Left hindlimb (tissue), 1 donor: ENCODE measurements at regions not wholly inside any gene's neighbourhood (a gene's known extent, or its start where the extent isn't known, plus 50 kb on each side); places are given as distances from the start of the nearest gene placed in this dataset.
"Not testable (repeated sequence)": the region's sequence is repeated elsewhere in the genome, so short reads cannot be mapped to it uniquely, and the experiment has no call there.

Experiments
- DNase-seq: peaks from one replicate; pipeline ENCODE4 v3.0.0-alpha.2; 2018

- no peak for DNase-seq
Observed at GRCh38 chr4:38314663-38315062, 349.3 kb upstream of the KLF3 start.

- DNase-seq: no peak
Observed at GRCh38 chr4:38315286-38315685, 348.7 kb upstream of the KLF3 start.

DNA sequence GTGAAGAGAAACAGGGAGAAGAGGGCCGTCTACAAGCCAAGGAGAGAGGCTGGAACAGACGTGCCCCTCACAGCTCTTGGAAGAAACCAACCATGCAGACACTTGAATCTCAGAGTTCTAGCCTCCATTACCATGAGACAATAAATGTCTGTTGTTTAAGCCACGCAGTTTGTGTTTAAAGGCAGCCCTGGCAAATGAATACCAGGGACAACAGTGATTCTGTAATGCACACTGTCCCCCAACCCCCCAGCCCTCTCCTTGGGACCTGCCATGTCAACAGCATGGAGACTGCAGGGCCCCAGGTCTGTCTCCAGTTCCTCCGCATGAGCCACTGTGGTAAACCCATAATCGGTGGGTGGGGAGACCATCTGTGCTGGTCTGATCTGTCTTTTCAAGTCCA lies 348.0 kb upstream of the KLF3 start:
- no peak for DNase-seq

- no peak for DNase-seq
Observed at GRCh38 chr4:38317041-38317674, 346.8 kb upstream of the KLF3 start.

- peak; percentile 95 for DNase-seq
Observed at GRCh38 chr4:38318737-38319455, 345.1 kb upstream of the KLF3 start.

GRCh38 chr4:38319456-38320342 lies 344.3 kb upstream of the KLF3 start:
- DNase-seq: peak; percentile 97

DNA sequence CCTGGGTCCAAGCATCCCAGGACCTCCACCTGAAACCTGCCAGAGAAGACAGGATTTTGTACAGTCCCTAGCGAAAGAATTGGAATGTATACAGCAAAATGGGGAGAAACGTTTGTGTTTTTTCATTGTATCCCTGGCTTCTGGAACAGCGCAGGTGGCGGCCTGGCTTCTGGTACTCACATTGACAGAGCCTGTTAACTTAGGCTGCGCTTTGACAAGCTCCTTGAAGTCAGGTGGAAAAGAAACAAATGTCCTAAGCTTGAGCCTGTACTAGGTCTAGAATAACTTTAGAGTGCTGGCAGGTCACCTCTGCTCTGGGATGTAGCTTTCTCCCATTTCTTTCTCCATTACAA lies 343.7 kb upstream of the KLF3 start:
- no peak for DNase-seq

- DNase-seq: no peak
Observed at GRCh38 chr4:38320833-38321232, 343.2 kb upstream of the KLF3 start.

- peak; percentile 74 for DNase-seq
Observed at GRCh38 chr4:38322714-38323113, 341.3 kb upstream of the KLF3 start.

DNA sequence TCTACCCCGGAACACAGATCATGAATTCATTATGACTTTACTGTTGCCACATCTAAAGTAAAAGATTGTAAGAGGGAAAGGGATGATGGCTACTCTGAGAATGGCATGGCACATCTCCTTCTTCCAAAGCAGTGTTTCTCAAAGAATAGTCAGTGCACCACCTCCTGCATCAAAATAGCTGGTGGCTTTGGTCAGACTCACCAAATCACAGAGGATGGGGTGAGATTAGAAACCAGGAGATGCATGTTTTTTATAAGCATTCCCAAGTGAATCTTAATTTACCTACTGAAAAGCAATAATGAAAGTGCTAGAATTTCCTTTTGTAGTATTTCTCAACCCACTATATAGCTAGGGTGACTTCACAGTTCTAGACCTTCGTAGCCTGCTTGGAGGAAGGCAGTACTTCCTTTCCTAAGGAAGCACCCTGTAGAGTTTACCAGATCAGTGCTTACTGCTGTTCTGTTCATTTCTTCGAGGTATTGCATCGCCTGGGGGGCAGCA lies 340.8 kb upstream of the KLF3 start:
- no peak for DNase-seq

GRCh38 chr4:38324861-38325628 lies 339.0 kb upstream of the KLF3 start:
- no peak for DNase-seq

DNA sequence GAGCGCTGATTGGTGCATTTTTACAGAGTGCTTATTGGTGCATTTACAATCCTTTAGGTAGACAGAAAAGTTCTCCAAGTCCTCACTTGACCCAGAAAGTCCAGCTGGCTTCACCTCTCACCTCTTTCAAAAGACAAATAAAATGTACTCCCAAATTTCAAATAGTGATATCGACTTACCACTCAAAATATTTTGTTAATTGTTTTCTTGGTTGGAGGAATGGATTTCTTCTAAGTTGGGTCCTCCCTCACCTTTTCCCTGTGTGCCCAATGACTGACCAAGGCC lies 338.4 kb upstream of the KLF3 start:
- DNase-seq: no peak

DNA sequence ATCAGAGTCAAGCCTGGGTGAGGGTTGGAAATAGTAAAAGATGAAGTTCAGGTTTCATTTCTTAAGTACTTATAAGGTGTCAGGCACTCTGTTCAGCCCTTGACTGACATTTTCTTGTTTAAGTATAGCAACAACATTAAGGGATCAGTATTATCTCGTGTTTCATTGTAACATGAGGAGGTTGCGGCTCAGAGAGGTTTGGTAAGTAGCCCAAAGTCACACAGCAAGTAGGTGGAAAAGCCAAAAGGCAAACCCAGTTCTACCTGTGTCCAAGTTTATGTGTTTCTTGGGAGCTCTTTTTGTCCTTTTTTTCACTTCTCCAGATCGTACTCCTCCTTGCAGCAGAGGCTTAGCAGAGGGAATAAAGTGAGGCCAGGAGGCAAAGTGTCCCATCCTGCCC lies 337.5 kb upstream of the KLF3 start:
- DNase-seq: no peak

DNA sequence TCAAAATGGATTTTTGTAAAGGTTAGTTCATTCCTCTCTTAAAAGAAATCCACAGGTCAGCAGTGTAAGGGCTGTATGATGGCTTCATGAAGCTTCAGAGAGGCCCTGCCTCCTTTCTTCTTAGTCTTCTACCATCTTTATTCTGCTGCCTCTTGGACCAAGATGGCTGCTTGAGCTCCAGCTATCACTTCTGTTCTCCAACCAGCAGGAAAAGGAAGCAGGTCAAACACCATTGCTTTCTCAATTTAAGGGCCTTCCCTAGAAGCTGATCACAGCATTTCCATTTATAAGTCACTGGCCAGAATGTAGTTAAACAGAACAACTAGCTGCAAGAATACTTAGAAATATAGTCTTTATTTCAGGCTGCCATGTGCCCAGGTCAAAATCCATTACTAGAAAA lies 336.8 kb upstream of the KLF3 start:
- no peak for DNase-seq

- no peak for DNase-seq
Observed at GRCh38 chr4:38328989-38329729, 334.8 kb upstream of the KLF3 start.

DNA sequence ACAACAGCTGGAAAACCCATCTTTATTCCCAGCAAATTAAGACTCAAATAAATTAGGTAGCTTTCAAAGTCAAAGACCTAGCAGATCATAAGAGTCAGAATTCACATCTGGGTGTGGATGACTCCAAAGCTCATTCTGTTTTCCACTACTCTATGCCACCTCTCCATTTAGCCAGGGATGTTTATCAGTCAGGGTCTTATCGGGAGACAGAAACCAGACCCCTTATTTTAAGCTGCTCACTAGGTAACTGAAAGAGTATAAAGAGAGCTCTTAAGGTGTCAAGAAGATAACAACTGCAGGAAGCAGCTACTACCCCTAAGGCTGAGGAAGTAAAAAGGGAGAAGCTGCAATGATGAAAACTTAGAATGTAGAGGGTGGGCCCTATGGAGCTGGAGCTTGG lies 333.7 kb upstream of the KLF3 start:
- no peak for DNase-seq

DNA sequence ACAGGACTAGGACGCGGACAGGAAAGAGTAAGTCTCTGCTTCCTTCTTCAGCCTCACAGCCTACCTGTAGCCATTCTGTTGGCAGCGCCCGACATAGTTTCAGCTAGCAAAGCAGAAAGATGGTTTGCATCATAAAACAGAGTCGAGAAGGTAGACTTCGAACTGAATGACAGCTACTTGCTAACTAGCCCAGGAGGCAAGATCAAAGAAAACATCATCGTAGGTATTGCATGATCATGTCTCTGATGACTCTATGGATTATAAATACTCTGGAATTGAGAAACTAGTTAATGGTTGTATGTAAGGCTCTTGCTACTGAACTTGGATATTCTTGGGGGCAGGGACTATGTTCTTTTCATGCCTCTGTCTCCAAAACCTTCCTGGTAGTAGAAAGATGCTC lies 333.1 kb upstream of the KLF3 start:
- no peak for DNase-seq

- DNase-seq: no peak
Observed at GRCh38 chr4:38332699-38333098, 331.3 kb upstream of the KLF3 start.

DNA sequence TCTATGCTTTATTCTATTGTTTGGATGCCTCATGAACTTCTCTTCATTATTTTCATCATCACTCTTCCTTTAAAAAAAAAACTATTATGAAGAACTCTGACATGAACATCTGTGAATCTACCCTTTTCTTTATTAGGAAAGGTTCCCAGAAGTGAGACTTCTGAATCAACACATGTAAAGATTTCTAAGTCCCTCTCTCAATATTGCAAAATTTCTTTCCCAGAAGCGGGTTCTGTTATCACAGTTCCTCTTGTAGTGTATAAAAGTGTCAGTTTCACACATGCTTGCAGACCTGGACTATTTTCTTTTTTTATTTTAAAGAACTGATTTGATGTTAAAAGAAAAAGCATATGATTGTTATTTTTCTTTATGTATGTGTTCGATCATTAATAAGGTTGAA lies 330.8 kb upstream of the KLF3 start:
- no peak for DNase-seq

DNA sequence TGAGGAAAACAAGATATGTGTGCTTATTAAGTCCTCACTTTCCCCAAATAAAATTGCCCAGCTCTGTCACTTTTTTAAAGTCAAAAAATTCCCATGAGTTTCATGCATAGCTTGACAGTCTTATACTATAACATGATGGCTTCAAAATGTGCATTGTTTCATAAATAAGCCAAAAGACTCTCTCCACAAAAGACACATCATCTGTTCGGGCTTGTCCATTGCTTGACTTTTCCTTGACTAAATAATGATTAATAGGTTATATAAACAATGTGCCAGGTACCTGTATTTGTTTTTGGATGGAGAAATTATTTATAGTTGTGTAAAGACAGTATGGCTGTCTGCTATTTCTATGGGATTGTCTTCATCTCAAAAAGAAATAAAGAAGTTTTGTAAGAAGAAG lies 329.2 kb upstream of the KLF3 start:
- DNase-seq: no peak

- not testable (repeated sequence) for DNase-seq
Observed at GRCh38 chr4:38338939-38339338, 325.1 kb upstream of the KLF3 start.

GRCh38 chr4:38343608-38344007 lies 320.4 kb upstream of the KLF3 start:
- no peak for DNase-seq

DNA sequence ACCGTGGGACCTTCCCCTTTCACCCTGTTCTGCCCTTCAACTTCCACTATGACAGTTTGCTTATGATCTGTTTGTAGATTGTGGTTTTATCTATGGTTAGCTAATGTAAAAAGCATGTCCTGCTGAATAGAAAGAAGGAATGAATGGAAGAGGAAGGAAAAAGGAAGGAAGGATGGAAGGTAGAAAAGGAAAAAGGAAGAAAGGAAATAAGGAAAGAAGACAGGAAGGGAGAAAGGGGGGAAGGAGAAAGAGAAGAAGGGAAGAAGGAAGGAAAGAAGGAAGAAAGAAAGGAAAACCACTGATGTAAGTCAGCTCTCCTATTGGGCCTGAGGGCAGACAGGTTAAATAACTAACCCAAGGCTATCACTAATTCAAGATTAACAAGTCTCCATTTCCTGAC lies 319.1 kb upstream of the KLF3 start:
- DNase-seq: no peak
